Endothelial cell (in vitro differentiated cells): ENCODE measurements at regions not wholly inside any gene's neighbourhood (a gene's known extent, or its start where the extent isn't known, plus 50 kb on each side); places are given as distances from the start of the nearest gene placed in this dataset.

Experiments
- DNase-seq: peaks from one replicate; pipeline ENCODE4 v3.0.0; 2021; ENCODE audit warnings: low spot score
- H3K27ac Mint-ChIP-seq: one replicate; pipeline ENCODE4 v1.8.0; 2021; ENCODE audit warnings: mixed read lengths, inconsistent platforms; ENCODE audit not compliant: unreplicated experiment
- H3K27me3 Mint-ChIP-seq: one replicate; pipeline ENCODE4 v1.8.0; 2021; ENCODE audit warnings: mild to moderate bottlenecking, moderate library complexity, mixed read lengths, inconsistent platforms; ENCODE audit not compliant: unreplicated experiment
- H3K36me3 Mint-ChIP-seq: one replicate; pipeline ENCODE4 v1.8.0; 2021; ENCODE audit warnings: mild to moderate bottlenecking, low read depth, mixed read lengths, inconsistent platforms; ENCODE audit not compliant: unreplicated experiment
- H3K4me1 Mint-ChIP-seq: one replicate; pipeline ENCODE4 v1.8.0; 2021; ENCODE audit warnings: mild to moderate bottlenecking, mixed read lengths, inconsistent platforms; ENCODE audit not compliant: unreplicated experiment
- H3K4me3 Mint-ChIP-seq: one replicate; pipeline ENCODE4 v1.8.0; 2021; ENCODE audit warnings: mild to moderate bottlenecking, mixed read lengths, inconsistent platforms; ENCODE audit not compliant: unreplicated experiment
- H3K9me3 Mint-ChIP-seq: one replicate; pipeline ENCODE4 v1.8.0; 2021; ENCODE audit warnings: mixed read lengths, inconsistent platforms; ENCODE audit not compliant: unreplicated experiment
- CTCF ChIP-seq: fragments of 200-600 bp; sonication (generic); IDR thresholded peaks from one replicate; pipeline ENCODE4 v1.5.0; 2021; ENCODE audit warnings: antibody characterized with exemption; ENCODE audit not compliant: unreplicated experiment

- TF ChIP-seq CTCF, result no peak
- Mint-ChIP-seq H3K27ac (no peak overlapping the region), H3K4me1 (peaks cover 12% of the 10 kb centered on the region), H3K9me3 (no peaks in the 10 kb centered on the region), H3K36me3 (no peaks in the 10 kb centered on the region), H3K4me3 (no peak overlapping the region), H3K27me3 (peaks cover 8% of the 10 kb centered on the region)
- no peak for DNase-seq
Observed at GRCh38 chr20:58153121-58153520, 75.3 kb downstream of the ANKRD60 start.

- no peak for TF ChIP-seq CTCF
- Mint-ChIP-seq H3K27ac (no peak overlapping the region), H3K9me3 (peaks cover 6% of the 10 kb centered on the region), H3K4me3 (no peak overlapping the region), H3K36me3 (no peaks in the 10 kb centered on the region), H3K4me1 (peaks cover 12% of the 10 kb centered on the region), H3K27me3 (peaks cover 14% of the 10 kb centered on the region)
- DNase-seq, result peak; percentile 26
Observed at GRCh38 chr20:58150772-58151171, 77.7 kb downstream of the ANKRD60 start.

GRCh38 chr20:58149437-58150091 is 78.9 kb downstream of the ANKRD60 start:
- TF ChIP-seq CTCF, result no peak
- no peak for DNase-seq
- Mint-ChIP-seq H3K27ac (no peak overlapping the region), H3K9me3 (peaks cover 6% of the 10 kb centered on the region), H3K4me1 (peaks cover 12% of the 10 kb centered on the region), H3K27me3 (peaks cover 14% of the 10 kb centered on the region), H3K4me3 (no peak overlapping the region), H3K36me3 (no peaks in the 10 kb centered on the region)

GRCh38 chr20:58148891-58149290 is 79.6 kb downstream of the ANKRD60 start:
- H3K27me3 Mint-ChIP-seq, result peaks cover 15% of the 10 kb centered on the region

More at GRCh38 chr20:58148891-58149290, 79.6 kb downstream of the ANKRD60 start:
- H3K4me1 Mint-ChIP-seq, result peaks cover 12% of the 10 kb centered on the region
- no peaks in the 10 kb centered on the region for H3K36me3 Mint-ChIP-seq
- no peak for DNase-seq
- H3K27ac Mint-ChIP-seq, result no peak overlapping the region
- no peak overlapping the region for H3K4me3 Mint-ChIP-seq
- no peak for TF ChIP-seq CTCF
- peaks cover 6% of the 10 kb centered on the region for H3K9me3 Mint-ChIP-seq
